ENCODE measurements at regions not wholly inside any gene's neighbourhood (a gene's known extent, or its start where the extent isn't known, plus 50 kb on each side); places are given as distances from the start of the nearest gene placed in this dataset.

DNA sequence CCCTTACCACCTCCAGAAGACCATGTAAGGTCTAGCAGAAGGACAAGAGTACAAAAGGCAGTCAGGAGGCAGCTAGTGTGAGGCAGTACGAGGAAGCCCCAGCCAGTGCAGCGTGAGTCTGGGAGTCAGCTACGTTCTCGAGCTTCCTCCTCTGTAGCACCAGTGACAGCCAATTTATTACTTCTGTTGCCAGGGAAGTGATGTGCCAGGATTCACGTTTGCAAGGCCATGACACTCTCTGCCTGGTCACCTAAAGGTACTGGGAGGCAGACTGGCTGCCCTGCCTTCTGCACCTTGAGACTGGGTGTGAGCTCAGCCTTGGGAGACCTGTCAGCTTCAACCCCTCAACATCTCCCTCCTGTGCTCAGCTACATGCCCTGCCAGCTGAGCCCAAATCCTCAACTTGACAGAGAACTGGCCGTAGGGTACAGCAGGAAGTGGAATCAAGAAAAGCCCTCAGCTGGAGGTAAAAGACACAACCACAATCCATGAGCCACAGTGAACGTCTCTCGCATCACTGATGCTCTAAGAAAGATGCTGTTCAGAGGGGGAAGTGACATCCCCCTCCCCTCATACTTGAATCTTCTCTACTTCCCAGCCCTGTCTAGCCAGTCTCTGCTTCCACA is 182.5 kb upstream of the RGS6 start:
- Mint-ChIP-seq H3K4me3 (no peak overlapping the region), H3K27ac (ENCODE audit: unreplicated experiment) (no peak overlapping the region), H3K4me1 (peaks cover 18% of the 10 kb centered on the region), H3K9me3 (peaks cover 10% of the 10 kb centered on the region), H3K36me3 (ENCODE audit: low read depth) (peaks cover 5% of the 10 kb centered on the region), H3K27me3 (ENCODE audit: low read depth) (no peaks in the 10 kb centered on the region)
- DNase-seq (ENCODE audit: low read depth, low spot score), result no peak
- TF ChIP-seq, protein P1, sequence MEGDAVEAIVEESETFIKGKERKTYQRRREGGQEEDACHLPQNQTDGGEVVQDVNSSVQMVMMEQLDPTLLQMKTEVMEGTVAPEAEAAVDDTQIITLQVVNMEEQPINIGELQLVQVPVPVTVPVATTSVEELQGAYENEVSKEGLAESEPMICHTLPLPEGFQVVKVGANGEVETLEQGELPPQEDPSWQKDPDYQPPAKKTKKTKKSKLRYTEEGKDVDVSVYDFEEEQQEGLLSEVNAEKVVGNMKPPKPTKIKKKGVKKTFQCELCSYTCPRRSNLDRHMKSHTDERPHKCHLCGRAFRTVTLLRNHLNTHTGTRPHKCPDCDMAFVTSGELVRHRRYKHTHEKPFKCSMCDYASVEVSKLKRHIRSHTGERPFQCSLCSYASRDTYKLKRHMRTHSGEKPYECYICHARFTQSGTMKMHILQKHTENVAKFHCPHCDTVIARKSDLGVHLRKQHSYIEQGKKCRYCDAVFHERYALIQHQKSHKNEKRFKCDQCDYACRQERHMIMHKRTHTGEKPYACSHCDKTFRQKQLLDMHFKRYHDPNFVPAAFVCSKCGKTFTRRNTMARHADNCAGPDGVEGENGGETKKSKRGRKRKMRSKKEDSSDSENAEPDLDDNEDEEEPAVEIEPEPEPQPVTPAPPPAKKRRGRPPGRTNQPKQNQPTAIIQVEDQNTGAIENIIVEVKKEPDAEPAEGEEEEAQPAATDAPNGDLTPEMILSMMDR (conservative IDR thresholded peaks at IDR 0.05), result no peak

DNA sequence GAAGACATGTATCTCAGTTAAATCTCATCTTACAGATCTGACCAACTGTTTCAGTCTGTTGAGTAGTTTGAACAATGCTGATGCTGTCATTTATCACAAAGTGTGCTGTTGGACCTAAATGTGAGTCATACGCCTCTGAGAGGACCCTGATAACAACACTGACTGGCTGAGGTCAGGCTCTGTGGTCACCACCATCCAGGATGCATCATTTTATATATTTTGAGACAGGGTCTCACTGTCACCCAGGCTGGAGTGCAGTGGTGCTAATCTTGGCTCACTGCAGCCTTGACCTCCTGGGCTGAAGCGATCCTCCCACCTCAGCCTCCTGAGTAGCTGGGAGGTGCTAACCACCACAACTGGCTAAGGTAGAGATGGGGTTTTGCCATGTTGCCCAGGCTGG is 181.0 kb upstream of the RGS6 start:
- Mint-ChIP-seq H3K27me3 (ENCODE audit: low read depth) (no peaks in the 10 kb centered on the region), H3K36me3 (ENCODE audit: low read depth) (peaks cover 5% of the 10 kb centered on the region), H3K27ac (ENCODE audit: unreplicated experiment) (peak overlapping the region; percentile 57), H3K4me3 (no peak overlapping the region), H3K9me3 (peaks cover 10% of the 10 kb centered on the region), H3K4me1 (peaks cover 27% of the 10 kb centered on the region)
- no peak for DNase-seq (ENCODE audit: low read depth, low spot score)
- TF ChIP-seq, protein P1 (conservative IDR thresholded peaks at IDR 0.05), result no peak

DNA sequence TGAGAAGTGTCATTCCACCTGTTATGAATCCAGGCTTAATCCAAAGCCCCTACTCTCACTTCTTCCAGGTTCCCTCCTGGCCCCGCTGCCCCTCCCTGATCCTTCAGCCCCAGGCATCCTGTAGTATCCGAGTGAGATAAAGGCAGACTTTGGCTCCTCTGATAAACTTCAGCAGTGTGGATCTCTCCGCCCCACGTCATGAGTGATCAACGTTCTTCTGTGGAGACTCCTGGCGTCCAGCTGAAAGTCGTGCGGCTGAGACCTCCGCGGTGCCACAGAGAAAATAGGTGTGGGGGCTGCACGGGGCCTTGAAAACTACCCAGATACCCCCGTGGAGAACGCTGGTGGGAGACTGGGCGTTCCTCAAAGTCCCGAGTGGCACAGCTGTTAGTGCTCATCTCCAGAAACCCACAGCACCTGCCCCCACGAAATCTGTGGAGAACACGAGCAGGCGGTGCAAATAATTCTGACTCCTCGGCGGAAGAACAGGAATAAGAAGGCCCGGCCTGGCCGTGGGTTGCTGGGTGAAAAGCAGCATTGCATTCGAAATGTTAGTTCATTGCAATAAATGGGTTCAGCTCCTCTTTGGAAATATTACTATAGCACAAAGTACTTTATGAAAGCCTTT is 180.0 kb upstream of the RGS6 start:
- no peak for DNase-seq (ENCODE audit: low read depth, low spot score)
- peaks cover 10% of the 10 kb centered on the region for H3K9me3 Mint-ChIP-seq
- TF ChIP-seq, protein P1 (conservative IDR thresholded peaks at IDR 0.05), result no peak
- no peak overlapping the region for H3K27ac Mint-ChIP-seq (ENCODE audit: unreplicated experiment)
- H3K4me3 Mint-ChIP-seq, result no peak overlapping the region
- peaks cover 34% of the 10 kb centered on the region for H3K4me1 Mint-ChIP-seq
- no peaks in the 10 kb centered on the region for H3K27me3 Mint-ChIP-seq (ENCODE audit: low read depth)
- peaks cover 5% of the 10 kb centered on the region for H3K36me3 Mint-ChIP-seq (ENCODE audit: low read depth)

DNA sequence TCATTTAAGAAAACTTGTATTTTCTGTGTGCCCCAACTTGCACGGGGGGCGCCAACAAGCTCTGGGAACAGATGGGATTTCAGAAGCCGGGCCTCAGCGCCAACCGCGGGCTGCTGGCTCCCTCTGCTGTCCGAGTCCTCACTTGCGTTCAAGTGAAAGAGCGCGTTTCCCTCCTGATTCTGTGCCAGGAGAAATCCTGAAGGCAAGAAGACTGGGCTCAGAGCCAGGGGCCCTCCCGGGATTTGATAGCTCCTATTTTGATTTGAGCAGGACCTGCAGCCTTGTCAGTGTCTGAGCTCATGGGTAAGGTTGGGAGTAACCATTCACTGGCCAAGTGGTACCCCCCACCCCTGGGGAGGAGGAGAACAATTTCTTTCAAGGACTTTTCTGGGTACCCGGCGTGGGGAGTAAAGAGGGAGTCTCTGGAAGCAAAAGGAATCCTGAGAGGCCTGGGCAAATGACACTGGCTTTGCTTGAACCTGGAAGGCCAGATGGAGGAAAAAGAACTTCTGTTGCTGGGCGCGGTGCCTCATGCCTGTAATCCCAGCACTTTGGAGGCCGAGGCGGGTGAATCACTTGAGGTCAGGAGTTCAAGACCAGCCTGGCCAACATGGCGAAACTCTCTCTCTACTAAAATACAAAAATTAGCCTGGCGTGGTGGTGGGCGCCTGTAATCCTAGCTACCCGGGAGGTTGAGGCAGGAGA is 179.0 kb upstream of the RGS6 start:
- no peaks in the 10 kb centered on the region for H3K27me3 Mint-ChIP-seq (ENCODE audit: low read depth)
- peak; percentile 82 for DNase-seq (ENCODE audit: low read depth, low spot score)
- H3K36me3 Mint-ChIP-seq (ENCODE audit: low read depth), result peaks cover 5% of the 10 kb centered on the region
- H3K4me3 Mint-ChIP-seq, result peak overlapping the region; percentile 38
- no peak overlapping the region for H3K27ac Mint-ChIP-seq (ENCODE audit: unreplicated experiment)
- TF ChIP-seq, protein P1 (conservative IDR thresholded peaks at IDR 0.05), result peak; percentile 96
- peaks cover 44% of the 10 kb centered on the region for H3K4me1 Mint-ChIP-seq
- H3K9me3 Mint-ChIP-seq, result peaks cover 5% of the 10 kb centered on the region

DNA sequence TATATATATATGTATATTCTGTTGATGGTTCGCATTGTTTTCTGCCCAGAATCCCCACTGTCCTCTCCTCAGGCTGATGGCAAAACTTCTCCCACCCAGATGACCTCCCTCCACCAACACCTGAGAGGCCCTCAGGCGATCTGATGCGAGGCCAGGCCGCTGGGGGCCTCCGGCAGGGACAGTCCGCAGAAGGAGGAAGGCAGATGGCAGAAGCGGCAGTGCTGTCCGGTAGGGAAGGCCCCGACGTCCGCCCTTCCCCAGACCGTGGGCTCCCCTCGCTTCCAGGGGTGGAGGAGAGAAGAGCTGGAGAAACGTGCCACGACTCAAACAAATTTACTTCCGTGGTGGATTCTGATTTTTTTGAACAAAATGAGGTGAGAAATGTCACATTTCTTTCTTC is 178.3 kb upstream of the RGS6 start:
- Mint-ChIP-seq H3K36me3 (ENCODE audit: low read depth) (peaks cover 3% of the 10 kb centered on the region), H3K4me1 (peaks cover 48% of the 10 kb centered on the region), H3K4me3 (no peak overlapping the region), H3K9me3 (peaks cover 3% of the 10 kb centered on the region), H3K27ac (ENCODE audit: unreplicated experiment) (no peak overlapping the region), H3K27me3 (ENCODE audit: low read depth) (no peaks in the 10 kb centered on the region)
- TF ChIP-seq, protein P1 (conservative IDR thresholded peaks at IDR 0.05), result no peak
- no peak for DNase-seq (ENCODE audit: low read depth, low spot score)

All from neural crest cell (in vitro differentiated cells).